Left lung (tissue), 4 donors: ENCODE measurements at regions not wholly inside any gene's neighbourhood (a gene's known extent, or its start where the extent isn't known, plus 50 kb on each side); places are given as distances from the start of the nearest gene placed in this dataset.

Experiments used
- ATAC-seq: fragments of 200-7000 bp; cut with Tn5 transposase; one replicate; pipeline ENCODE4 v1.9.1; 2020; ENCODE audit warnings: moderate library complexity
- DNase-seq, 4 donors: peaks; one replicate each; pipeline ENCODE4 v3.0.0-alpha.2; 2013 to 2020
- H3K27ac ChIP-seq, 2 donors: fragments of 200-600 bp; sonication (generic) in 1 of 2; one replicate each; pipeline versions ENCODE4 v1.5.0 to v1.8.0; 2020 to 2021
- H3K27me3 ChIP-seq, 2 donors: fragments of 200-600 bp; sonication (generic) in 1 of 2; one replicate each; pipeline versions ENCODE4 v1.5.0 to v1.8.0; 2020 to 2021
- H3K36me3 ChIP-seq, 2 donors: fragments of 200-600 bp; sonication (generic) in 1 of 2; one replicate each; pipeline versions ENCODE4 v1.5.0 to v1.8.0; 2020 to 2021
- H3K4me1 ChIP-seq, 2 donors: fragments of 200-600 bp; one replicate each; pipeline ENCODE4 v1.8.0; 2021
- H3K4me3 ChIP-seq, 2 donors: fragments of 200-600 bp; sonication (generic) in 1 of 2; one replicate each; pipeline versions ENCODE4 v1.5.0 to v1.8.0; 2020 to 2021; ENCODE audit warnings: mild to moderate bottlenecking in 1 of 2
- H3K9me3 ChIP-seq, 2 donors: fragments of 200-600 bp; sonication (generic) in 1 of 2; one replicate each; pipeline versions ENCODE4 v1.5.0 to v1.8.0; 2020 to 2021
- intact Hi-C, 2 donors: fragments of 100-400 bp; cut with DNase I; formaldehyde crosslinking; loops; one replicate each; pipeline versions ENCODE4 v1.11.2 to v1.14.2; 2022
- TF ChIP-seq, protein P1 (sequence below), 2 donors: fragments of 200-600 bp; sonication (generic) in 1 of 2; IDR thresholded peaks; one replicate each; pipeline versions ENCODE4 v1.5.0 to v1.8.0; 2021; ENCODE audit warnings: antibody characterized with exemption in 2 of 2
- donor health status: DM: no; HTN: yes; CAD: no.
- donor health status: DM: no; HTN: no; CAD: no.

DNA sequence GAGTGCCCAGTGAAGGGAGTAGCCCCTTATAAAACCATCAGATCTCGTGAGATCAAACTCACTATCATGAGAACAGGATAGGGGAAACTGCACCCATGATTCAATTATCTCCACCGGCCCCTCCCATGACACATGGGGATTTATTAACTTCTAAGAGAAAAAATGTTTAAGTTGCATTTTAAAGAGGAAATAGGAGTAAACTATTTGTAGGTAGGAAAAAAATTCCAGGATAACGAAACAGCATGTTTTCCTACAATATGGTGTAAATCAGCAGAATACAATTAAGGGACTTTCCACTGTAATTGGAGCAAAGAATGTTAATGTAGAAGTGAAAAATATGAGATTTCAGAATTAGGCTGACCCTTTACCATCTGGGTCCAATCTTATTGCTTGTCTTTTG, 63.9 kb downstream of the FBXO5 start:
- no peak overlapping the region for H3K4me3 ChIP-seq
- DNase-seq = no peak
- intact Hi-C loops = no loop called here
- no peak overlapping the region for H3K27ac ChIP-seq
- no peaks in the 10 kb centered on the region for H3K27me3 ChIP-seq
- no peaks in the 10 kb centered on the region for H3K36me3 ChIP-seq
- no peak for ATAC-seq
- no peaks in the 10 kb centered on the region for H3K4me1 ChIP-seq
- TF ChIP-seq, protein P1, sequence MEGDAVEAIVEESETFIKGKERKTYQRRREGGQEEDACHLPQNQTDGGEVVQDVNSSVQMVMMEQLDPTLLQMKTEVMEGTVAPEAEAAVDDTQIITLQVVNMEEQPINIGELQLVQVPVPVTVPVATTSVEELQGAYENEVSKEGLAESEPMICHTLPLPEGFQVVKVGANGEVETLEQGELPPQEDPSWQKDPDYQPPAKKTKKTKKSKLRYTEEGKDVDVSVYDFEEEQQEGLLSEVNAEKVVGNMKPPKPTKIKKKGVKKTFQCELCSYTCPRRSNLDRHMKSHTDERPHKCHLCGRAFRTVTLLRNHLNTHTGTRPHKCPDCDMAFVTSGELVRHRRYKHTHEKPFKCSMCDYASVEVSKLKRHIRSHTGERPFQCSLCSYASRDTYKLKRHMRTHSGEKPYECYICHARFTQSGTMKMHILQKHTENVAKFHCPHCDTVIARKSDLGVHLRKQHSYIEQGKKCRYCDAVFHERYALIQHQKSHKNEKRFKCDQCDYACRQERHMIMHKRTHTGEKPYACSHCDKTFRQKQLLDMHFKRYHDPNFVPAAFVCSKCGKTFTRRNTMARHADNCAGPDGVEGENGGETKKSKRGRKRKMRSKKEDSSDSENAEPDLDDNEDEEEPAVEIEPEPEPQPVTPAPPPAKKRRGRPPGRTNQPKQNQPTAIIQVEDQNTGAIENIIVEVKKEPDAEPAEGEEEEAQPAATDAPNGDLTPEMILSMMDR (IDR thresholded peaks at IDR 0.05) = no peak
- no peaks in the 10 kb centered on the region for H3K9me3 ChIP-seq

DNA sequence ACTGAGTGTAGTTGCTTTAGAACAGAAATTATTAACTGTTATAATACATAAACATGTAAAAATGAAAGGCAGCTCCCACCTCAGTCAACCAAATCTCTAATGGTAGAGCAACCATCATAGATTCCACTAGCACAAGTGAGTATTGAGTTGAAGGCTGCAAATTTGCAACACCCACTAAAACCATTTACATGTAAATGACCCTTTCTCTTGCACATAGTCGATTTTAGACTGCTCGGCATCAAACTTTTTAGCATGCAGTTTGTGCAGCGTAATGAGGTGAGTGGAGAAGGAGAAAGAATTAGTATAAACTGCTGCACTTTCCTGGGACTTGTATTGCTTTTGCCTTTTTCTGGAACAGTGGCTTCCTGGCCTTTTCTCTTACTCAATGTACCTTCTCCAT, 62.8 kb downstream of the FBXO5 start:
- intact Hi-C loops = no loop called here
- DNase-seq = no peak
- Histone ChIP-seq H3K4me1 (no peaks in the 10 kb centered on the region), H3K27me3 (no peaks in the 10 kb centered on the region), H3K9me3 (no peaks in the 10 kb centered on the region), H3K27ac (no peak overlapping the region), H3K4me3 (no peak overlapping the region), H3K36me3 (no peaks in the 10 kb centered on the region)
- TF ChIP-seq, protein P1 (IDR thresholded peaks at IDR 0.05) = no peak
- ATAC-seq = no peak
